GM23338 (cell line): ENCODE measurements at regions not wholly inside any gene's neighbourhood (a gene's known extent, or its start where the extent isn't known, plus 50 kb on each side); places are given as distances from the start of the nearest gene placed in this dataset.

Source experiments
- CTCF ChIP-seq, 2 experiments: fragments of 200-600 bp in 1 of 2; sonication (generic) in 1 of 2; conservative IDR thresholded peaks; 2 replicates each; pipeline versions ENCODE4 v1.5.1 to v1.6.1; 2016 to 2017; ENCODE audit warnings: antibody characterized with exemption in 2 of 2, low read depth in 2 of 2, mild to moderate bottlenecking in 2 of 2, moderate library complexity in 1 of 2
- EZH2 ChIP-seq: fragments of 200-600 bp; sonication (generic); IDR thresholded peaks from one replicate; pipeline ENCODE4 v1.8.0; 2017; ENCODE audit warnings: antibody characterized with exemption, mild to moderate bottlenecking, low read depth; ENCODE audit not compliant: unreplicated experiment
- EZH2phosphoT487 ChIP-seq: fragments of 200-600 bp; sonication (generic); IDR thresholded peaks from one replicate; pipeline ENCODE4 v1.8.1; 2018; ENCODE audit warnings: antibody characterized with exemption; ENCODE audit not compliant: unreplicated experiment
- JUNB ChIP-seq: IDR thresholded peaks from one replicate; pipeline ENCODE4 v1.6.1; 2016; ENCODE audit warnings: antibody characterized with exemption; ENCODE audit not compliant: unreplicated experiment
- POLR2AphosphoS5 ChIP-seq: IDR thresholded peaks from 2 replicates; pipeline ENCODE4 v1.6.1; 2016; ENCODE audit warnings: antibody characterized with exemption, low read depth
- ZNF331 ChIP-seq: fragments of 250-450 bp; sonication (Bioruptor Pico); IDR thresholded peaks from 2 replicates; pipeline ENCODE4 v1.5.0; 2020; ENCODE audit warnings: low read depth, mild to moderate bottlenecking, moderate library complexity
- TF ChIP-seq, protein P1 (sequence below): IDR thresholded peaks from 2 replicates; pipeline ENCODE4 v1.6.1; 2016; ENCODE audit warnings: antibody characterized with exemption
- TF ChIP-seq, protein P2 (sequence below): IDR thresholded peaks from one replicate; pipeline ENCODE4 v1.6.1; 2018; ENCODE audit warnings: antibody characterized with exemption; ENCODE audit not compliant: unreplicated experiment

DNA sequence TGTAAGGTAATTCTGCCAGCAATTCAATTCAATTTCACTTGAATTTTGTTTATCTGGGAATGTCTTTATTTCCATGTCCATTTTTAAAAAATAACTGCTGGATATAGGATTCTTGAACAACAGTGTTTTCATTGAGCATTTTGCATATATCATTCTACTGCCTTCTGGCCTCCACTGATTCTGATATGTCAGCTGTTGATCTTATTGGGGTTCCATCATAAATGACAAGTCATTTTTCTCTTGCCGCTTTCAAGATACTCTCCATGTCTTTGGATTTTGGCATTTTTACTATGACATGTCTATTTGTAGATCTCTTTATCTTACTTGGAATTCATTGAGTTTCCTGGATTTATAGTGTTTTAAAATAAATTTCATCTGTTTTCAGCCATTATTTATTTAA is 180.5 kb upstream of the LMNTD1 start:
- TF ChIP-seq CTCF (conservative IDR thresholded peaks at IDR 0.05; ENCODE audit: low read depth in 2 of 2) (no peak), EZH2 (no peak), JUNB (no peak), ZNF331 (no peak), EZH2phosphoT487 (no peak), POLR2AphosphoS5 (no peak)
- TF ChIP-seq, protein P1, sequence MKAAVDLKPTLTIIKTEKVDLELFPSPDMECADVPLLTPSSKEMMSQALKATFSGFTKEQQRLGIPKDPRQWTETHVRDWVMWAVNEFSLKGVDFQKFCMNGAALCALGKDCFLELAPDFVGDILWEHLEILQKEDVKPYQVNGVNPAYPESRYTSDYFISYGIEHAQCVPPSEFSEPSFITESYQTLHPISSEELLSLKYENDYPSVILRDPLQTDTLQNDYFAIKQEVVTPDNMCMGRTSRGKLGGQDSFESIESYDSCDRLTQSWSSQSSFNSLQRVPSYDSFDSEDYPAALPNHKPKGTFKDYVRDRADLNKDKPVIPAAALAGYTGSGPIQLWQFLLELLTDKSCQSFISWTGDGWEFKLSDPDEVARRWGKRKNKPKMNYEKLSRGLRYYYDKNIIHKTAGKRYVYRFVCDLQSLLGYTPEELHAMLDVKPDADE = no peak
- TF ChIP-seq, protein P2, sequence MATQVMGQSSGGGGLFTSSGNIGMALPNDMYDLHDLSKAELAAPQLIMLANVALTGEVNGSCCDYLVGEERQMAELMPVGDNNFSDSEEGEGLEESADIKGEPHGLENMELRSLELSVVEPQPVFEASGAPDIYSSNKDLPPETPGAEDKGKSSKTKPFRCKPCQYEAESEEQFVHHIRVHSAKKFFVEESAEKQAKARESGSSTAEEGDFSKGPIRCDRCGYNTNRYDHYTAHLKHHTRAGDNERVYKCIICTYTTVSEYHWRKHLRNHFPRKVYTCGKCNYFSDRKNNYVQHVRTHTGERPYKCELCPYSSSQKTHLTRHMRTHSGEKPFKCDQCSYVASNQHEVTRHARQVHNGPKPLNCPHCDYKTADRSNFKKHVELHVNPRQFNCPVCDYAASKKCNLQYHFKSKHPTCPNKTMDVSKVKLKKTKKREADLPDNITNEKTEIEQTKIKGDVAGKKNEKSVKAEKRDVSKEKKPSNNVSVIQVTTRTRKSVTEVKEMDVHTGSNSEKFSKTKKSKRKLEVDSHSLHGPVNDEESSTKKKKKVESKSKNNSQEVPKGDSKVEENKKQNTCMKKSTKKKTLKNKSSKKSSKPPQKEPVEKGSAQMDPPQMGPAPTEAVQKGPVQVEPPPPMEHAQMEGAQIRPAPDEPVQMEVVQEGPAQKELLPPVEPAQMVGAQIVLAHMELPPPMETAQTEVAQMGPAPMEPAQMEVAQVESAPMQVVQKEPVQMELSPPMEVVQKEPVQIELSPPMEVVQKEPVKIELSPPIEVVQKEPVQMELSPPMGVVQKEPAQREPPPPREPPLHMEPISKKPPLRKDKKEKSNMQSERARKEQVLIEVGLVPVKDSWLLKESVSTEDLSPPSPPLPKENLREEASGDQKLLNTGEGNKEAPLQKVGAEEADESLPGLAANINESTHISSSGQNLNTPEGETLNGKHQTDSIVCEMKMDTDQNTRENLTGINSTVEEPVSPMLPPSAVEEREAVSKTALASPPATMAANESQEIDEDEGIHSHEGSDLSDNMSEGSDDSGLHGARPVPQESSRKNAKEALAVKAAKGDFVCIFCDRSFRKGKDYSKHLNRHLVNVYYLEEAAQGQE = no peak
